ENCODE measurements at regions not wholly inside any gene's neighbourhood (a gene's known extent, or its start where the extent isn't known, plus 50 kb on each side); places are given as distances from the start of the nearest gene placed in this dataset.
A peak's percentile ranks its signal among the peaks of the same experiment; 100 is the strongest.

GRCh38 chr2:47243596-47244323 is 67.4 kb upstream of the CALM2 start:
- no peak for DNase-seq (ENCODE audit: low spot score)
- intact Hi-C loops (cut with DNase I) = no loop called here
- ATAC-seq = no peak

DNA sequence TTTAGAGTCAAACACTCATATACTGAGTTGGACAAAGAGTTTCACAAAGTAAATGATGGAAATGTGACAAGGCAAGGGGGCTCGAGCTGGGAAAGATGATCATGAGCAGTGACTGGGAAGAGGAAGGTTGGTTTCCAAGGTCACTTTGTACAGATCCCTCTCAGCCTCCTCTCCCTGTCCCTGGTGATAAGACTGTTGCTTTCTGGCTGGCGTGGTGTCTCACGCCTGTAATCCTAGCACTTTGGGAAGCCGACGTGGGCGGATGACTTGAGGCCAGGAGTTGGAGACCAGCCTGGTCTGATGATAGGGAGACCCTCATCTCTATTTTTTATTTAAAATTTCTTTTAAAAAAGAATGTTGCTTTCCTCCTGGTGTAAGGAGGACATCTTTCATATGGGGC is 65.4 kb upstream of the CALM2 start:
- DNase-seq (ENCODE audit: low spot score) = no peak
- no peak for ATAC-seq
- intact Hi-C loops (cut with DNase I) = no loop called here

DNA sequence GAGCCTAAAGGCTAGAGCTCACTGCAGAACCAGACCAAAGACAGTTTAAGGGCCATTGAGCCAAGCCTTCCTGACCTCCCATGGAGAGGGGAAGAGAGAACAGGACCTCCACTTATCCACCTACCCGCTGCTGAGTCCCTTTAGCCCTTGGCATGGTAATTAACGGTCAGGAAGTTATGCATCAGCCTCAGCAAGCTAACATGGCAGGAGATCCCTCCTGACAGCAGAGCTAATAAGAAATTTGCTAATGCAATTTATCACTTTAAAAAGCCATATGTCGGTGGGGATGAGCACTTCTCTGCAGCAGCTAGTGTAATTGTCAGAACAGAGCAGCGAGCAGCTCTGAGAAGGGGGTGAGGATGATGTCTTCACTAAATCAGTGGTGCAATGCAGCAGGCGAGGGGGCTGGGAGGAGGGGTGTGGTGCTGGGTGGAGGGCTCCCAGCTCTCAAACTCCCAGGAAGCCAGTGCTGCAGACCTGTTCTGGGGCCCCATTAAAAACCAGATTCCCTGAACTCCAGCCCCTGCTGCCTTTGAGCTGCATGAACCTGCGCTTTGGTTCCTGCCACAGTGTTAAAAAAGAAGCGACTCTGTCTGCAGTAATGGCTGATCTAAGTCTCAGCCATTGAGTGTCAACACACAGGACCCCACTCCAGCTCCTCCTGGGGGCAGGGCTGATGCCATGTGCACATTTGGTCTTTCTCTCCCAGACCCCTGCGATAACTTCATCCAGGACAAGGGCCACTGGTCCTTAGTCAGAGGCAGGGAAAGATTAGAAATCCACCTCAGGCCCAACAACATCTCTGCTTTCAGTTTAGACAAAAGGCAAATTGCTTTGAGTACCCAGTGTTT is 63.0 kb upstream of the CALM2 start:
- ATAC-seq = no peak

GRCh38 chr2:47238638-47239037 is 62.3 kb upstream of the CALM2 start:
- ATAC-seq = no peak
- intact Hi-C loops (cut with DNase I) = no loop called here
- DNase-seq (ENCODE audit: low spot score) = no peak

More for the DNA sequence above, 63.0 kb upstream of the CALM2 start:
- intact Hi-C loops (cut with DNase I) = no loop called here
- no peak for DNase-seq (ENCODE audit: low spot score)

- ATAC-seq (peak; percentile 91), DNase-seq (ENCODE audit: low spot score) (peak; percentile 77)
- intact Hi-C loops (cut with DNase I) = no loop called here
Measured at GRCh38 chr2:47237375-47238334, 61.3 kb upstream of the CALM2 start.

DNA sequence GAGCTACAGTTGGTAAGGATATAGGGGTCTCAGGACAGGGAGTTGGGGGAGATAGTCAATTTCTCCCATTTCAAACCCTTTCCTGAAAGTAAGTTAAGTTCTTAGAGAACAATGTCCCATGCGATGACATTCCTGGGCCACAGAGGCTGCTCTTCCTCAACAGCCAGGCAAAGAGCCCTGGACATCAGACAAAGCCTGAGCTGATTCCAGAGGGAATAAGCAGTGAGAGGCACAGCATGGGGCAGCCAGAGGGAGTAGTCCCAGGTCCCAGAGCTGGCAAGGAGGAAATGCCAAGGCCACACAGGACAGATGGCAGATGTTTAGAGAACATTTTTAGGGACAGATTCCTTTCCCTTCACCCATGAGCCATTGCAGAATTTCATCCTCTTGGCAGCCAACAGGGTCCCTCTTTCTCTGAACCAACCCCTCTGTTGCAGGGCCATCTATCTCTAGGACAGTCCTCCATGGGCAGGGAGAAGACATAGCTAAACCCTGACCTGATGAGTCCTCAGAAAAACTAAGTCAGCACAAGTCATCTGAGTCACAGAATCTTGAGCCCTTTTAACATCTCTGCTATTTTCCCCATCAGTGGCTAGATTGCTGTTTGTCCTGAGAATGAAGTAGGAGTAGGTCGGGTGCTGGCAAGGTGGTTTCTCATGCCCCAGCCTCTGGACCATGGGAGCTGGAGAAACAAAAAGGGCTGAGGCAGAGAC is 60.3 kb upstream of the CALM2 start:
- peak; percentile 4 for ATAC-seq
- DNase-seq (ENCODE audit: low spot score) = no peak
- intact Hi-C loops (cut with DNase I) = no loop called here

DNA sequence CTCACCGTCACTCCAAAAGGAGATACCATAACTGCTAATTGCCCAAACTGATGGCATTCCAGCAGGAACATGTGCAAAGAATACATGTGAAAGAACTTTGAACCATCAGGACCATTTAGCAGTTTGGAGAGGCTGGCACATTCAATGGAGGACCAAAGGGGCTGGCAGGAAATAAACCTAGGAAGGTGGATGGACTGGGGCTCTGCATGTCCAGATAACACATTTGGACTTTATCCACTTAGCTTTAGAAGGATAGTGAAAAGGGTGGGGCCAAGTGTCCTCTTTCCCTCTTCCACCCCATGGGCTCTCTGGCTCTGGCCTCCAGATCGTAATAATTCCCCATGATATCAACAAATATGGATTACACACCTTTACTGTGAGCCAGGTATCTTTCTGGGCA is 58.8 kb upstream of the CALM2 start:
- DNase-seq (ENCODE audit: low spot score) (no peak), ATAC-seq (no peak)
- intact Hi-C loops (cut with DNase I) = no loop called here

GRCh38 chr2:47234456-47234855 is 58.1 kb upstream of the CALM2 start:
- ATAC-seq (no peak), DNase-seq (ENCODE audit: low spot score) (no peak)
- intact Hi-C loops (cut with DNase I) = no loop called here

- intact Hi-C loops (cut with DNase I) = no loop called here
- ATAC-seq (no peak), DNase-seq (ENCODE audit: low spot score) (no peak)
Measured at GRCh38 chr2:47232738-47233415, 56.6 kb upstream of the CALM2 start.

GRCh38 chr2:47230418-47230817 is 54.1 kb upstream of the CALM2 start:
- DNase-seq (ENCODE audit: low spot score) (no peak), ATAC-seq (peak; percentile 94)
- intact Hi-C loops (cut with DNase I) = no loop called here

DNA sequence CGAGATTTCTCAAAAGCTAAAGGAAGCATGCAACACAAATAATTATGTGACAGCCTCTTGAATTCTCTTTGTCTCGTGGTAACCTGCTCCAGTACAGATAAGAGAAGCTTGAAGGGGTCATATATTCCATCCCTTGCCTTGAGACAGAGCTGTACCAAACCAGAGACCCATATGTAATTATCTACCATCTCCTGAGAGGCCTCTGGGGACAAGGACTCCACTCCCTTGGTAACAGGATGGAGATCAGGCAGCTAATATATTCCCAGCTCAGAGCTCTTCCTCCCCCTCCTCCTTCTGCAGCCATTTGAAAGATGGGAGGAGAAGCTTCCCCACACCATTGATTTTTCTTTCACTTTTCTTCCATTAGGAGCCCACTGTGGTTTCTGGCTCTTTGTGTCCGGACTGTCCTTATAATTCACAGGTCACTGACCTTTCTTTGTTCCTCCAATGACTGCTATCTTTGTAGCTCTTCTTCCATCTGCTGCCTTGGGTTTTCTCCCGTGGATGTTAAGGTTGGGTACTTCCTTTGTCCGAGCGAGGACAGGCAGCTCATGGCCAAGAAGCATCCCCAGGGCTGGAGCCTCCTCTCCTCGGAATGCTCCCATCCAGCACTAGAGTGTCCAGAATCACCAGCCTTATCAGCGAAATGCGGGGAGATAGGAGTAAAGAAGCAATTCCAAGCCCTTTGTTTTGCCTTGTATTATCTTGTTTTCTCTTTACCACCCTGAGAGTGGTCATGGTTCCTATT is 51.4 kb upstream of the CALM2 start:
- ATAC-seq = no peak
- intact Hi-C loops (cut with DNase I) = no loop called here

GRCh38 chr2:47226923-47227220 is 50.6 kb upstream of the CALM2 start:
- no peak for DNase-seq (ENCODE audit: low spot score)
- ATAC-seq = no peak
- intact Hi-C loops (cut with DNase I) = no loop called here

More for the DNA sequence above, 51.4 kb upstream of the CALM2 start:
- DNase-seq (ENCODE audit: low spot score) = no peak

GRCh38 chr2:47226132-47226922 is 50.0 kb upstream of the CALM2 start:
- ATAC-seq (no peak), DNase-seq (ENCODE audit: low spot score) (no peak)
- intact Hi-C loops (cut with DNase I) = no loop called here
